NCI-H69 (cell line): ENCODE measurements at regions not wholly inside any gene's neighbourhood (a gene's known extent, or its start where the extent isn't known, plus 50 kb on each side); places are given as distances from the start of the nearest gene placed in this dataset.
A peak's percentile ranks its signal among the peaks of the same experiment; 100 is the strongest.

ENCODE experiments used
- DNase-seq: peaks from one replicate; lab custom pipeline; 2025; lab: John Stamatoyannopoulos, UW

- peak; percentile 69 for DNase-seq
These were observed 66.3 kb upstream of the SLC6A6 start for GRCh38 chr3:14335774-14336748.

GRCh38 chr3:14336749-14337598 lies 65.4 kb upstream of the SLC6A6 start:
- DNase-seq: peak; percentile 27

GRCh38 chr3:14337828-14338227 lies 64.6 kb upstream of the SLC6A6 start:
- no peak for DNase-seq

GRCh38 chr3:14338242-14338641 lies 64.2 kb upstream of the SLC6A6 start:
- no peak for DNase-seq

- no peak for DNase-seq
These were observed 63.4 kb upstream of the SLC6A6 start for GRCh38 chr3:14338898-14339458.

GRCh38 chr3:14340960-14341708 lies 61.3 kb upstream of the SLC6A6 start:
- DNase-seq: no peak

- DNase-seq: no peak
These were observed 58.9 kb upstream of the SLC6A6 start for GRCh38 chr3:14343338-14344112.

- no peak for DNase-seq
These were observed 58.1 kb upstream of the SLC6A6 start for GRCh38 chr3:14344351-14344750.

GRCh38 chr3:14345496-14346150 lies 56.8 kb upstream of the SLC6A6 start:
- DNase-seq: no peak

GRCh38 chr3:14346191-14346590 lies 56.2 kb upstream of the SLC6A6 start:
- DNase-seq: no peak

GRCh38 chr3:14346642-14347041 lies 55.8 kb upstream of the SLC6A6 start:
- DNase-seq: no peak

GRCh38 chr3:14347110-14347509 lies 55.3 kb upstream of the SLC6A6 start:
- DNase-seq: no peak

GRCh38 chr3:14351617-14352001 lies 50.8 kb upstream of the SLC6A6 start:
- DNase-seq: peak; percentile 66

- DNase-seq: peak; percentile 94
These were observed 50.3 kb upstream of the SLC6A6 start for GRCh38 chr3:14352002-14352627.
